AG09319 (cell line): ENCODE measurements at regions not wholly inside any gene's neighbourhood (a gene's known extent, or its start where the extent isn't known, plus 50 kb on each side); places are given as distances from the start of the nearest gene placed in this dataset.
"Not testable (repeated sequence)": the region's sequence is repeated elsewhere in the genome, so short reads cannot be mapped to it uniquely, and the experiment has no call there.

Source experiments
- DNase-seq: peaks from one replicate; pipeline ENCODE4 v3.0.0-alpha.2; 2010; ENCODE audit warnings: low read depth; ENCODE audit errors: extremely low read depth
- CTCF ChIP-seq: IDR thresholded peaks from 2 replicates; pipeline ENCODE4 v1.5.1; 2011; ENCODE audit warnings: low read depth, mild to moderate bottlenecking, inconsistent platforms, low read length, moderate library complexity

- no peak for DNase-seq
- no peak for TF ChIP-seq CTCF
Measured at GRCh38 chrX:121179972-121180371, 132.6 kb downstream of the GLUD2 start.

- TF ChIP-seq CTCF: no peak
- DNase-seq: no peak
Measured at GRCh38 chrX:121191779-121192178, 144.4 kb downstream of the GLUD2 start.

- no peak for DNase-seq
- no peak for TF ChIP-seq CTCF
Measured at GRCh38 chrX:121195719-121196118, 148.3 kb downstream of the GLUD2 start.

GRCh38 chrX:121196872-121197444, 149.5 kb downstream of the GLUD2 start:
- not testable (repeated sequence) for DNase-seq

- no peak for DNase-seq
- TF ChIP-seq CTCF: no peak
Measured at GRCh38 chrX:121208563-121208962, 161.2 kb downstream of the GLUD2 start.

- no peak for DNase-seq
- TF ChIP-seq CTCF: no peak
Measured at GRCh38 chrX:121216641-121217374, 169.4 kb downstream of the GLUD2 start.

- no peak for DNase-seq
- TF ChIP-seq CTCF: no peak
Measured at GRCh38 chrX:121221322-121221977, 174.0 kb downstream of the GLUD2 start.
